ENCODE measurements at regions not wholly inside any gene's neighbourhood (a gene's known extent, or its start where the extent isn't known, plus 50 kb on each side); places are given as distances from the start of the nearest gene placed in this dataset.

GRCh38 chr15:70348226-70348543 is 250.5 kb upstream of the TLE3 start:
- TF ChIP-seq, protein P1, sequence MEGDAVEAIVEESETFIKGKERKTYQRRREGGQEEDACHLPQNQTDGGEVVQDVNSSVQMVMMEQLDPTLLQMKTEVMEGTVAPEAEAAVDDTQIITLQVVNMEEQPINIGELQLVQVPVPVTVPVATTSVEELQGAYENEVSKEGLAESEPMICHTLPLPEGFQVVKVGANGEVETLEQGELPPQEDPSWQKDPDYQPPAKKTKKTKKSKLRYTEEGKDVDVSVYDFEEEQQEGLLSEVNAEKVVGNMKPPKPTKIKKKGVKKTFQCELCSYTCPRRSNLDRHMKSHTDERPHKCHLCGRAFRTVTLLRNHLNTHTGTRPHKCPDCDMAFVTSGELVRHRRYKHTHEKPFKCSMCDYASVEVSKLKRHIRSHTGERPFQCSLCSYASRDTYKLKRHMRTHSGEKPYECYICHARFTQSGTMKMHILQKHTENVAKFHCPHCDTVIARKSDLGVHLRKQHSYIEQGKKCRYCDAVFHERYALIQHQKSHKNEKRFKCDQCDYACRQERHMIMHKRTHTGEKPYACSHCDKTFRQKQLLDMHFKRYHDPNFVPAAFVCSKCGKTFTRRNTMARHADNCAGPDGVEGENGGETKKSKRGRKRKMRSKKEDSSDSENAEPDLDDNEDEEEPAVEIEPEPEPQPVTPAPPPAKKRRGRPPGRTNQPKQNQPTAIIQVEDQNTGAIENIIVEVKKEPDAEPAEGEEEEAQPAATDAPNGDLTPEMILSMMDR (IDR thresholded peaks at IDR 0.05) = no peak
- TF ChIP-seq EZH2 (IDR thresholded peaks at IDR 0.05) (no peak), EZH2phosphoT487 (IDR thresholded peaks at IDR 0.05) (no peak)
